ENCODE measurements at regions not wholly inside any gene's neighbourhood (a gene's known extent, or its start where the extent isn't known, plus 50 kb on each side); places are given as distances from the start of the nearest gene placed in this dataset.

- DNase-seq (ENCODE audit: low spot score) = peak; percentile 52
Observed at GRCh38 chr2:147082850-147083522, 761.8 kb upstream of the ACVR2A start.

DNA sequence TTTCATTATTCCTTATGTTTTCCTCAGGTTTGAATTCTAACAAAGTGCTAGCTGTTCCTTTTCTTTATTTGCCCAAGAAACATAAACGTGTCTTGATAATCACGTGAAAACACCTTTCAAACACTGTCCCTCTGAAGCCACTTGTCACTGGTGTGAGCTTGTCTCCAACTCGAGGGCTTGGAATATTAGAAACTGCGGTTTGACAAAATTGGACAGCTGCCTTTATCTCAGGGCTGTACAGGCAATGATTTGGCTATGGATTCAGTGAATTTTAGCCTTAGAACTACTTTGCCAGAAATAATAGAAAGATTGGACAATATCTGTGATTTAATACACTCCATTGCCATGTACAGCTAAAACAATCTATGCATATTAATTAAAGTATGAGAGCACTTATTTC, 763.0 kb upstream of the ACVR2A start:
- DNase-seq (ENCODE audit: low spot score) = no peak

DNA sequence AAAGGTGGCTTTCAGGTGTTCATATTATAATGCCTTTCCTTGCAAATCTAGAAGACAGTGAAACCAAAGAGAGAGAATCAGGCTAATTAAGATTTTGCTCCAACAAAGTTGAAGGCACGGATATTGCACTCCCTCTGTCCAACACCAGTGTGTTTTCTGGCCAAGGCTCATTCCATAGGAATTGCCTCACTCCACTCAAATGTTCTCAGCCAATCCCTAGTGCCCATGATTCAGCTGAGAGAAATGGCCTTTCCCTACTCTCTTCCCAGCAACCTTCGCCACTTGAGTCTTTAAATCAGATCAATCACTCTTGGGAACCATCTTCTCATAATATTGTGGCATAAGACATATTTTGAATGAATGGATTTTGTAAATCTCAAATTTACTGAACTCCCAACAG, 768.2 kb upstream of the ACVR2A start:
- no peak for DNase-seq (ENCODE audit: low spot score)

GRCh38 chr2:147068071-147068470, 776.8 kb upstream of the ACVR2A start:
- no peak for DNase-seq (ENCODE audit: low spot score)

DNA sequence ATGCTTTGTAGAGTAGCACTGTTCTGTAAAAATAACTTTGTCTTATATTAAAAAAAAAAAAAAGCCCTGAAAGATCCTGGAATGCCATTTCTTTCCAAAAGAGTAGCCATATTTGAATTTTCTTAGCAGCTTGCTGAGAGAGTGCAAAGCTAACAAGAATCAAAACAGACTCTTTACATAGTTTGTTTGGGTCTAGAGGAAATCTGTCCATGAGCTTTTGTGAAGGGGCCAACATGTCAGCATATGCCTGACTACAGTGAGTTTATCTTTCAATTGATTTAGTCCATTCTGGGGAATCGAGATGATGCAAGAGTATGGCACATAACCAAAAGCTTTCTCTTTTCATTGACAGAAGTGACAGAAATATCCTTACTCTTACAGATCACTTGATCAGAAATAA, 777.7 kb upstream of the ACVR2A start:
- no peak for DNase-seq (ENCODE audit: low spot score)

DNA sequence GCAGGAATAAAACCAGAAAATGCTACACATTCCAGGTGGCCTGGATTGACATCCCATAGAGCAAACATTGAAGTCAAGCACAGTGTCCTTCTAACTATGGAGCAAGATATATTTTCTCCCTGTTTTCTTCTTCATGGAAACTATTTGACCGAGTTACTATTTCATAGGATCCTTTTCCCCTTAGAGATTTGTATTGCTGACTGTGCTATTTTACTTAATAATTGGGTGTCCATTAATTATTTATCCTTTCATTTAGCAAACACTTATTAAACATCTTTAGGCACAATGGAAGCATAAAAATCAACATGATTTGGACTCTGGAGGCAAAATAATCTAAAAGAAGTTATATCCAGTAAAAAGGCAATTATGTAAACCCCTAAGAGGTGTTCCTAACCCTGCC, 782.8 kb upstream of the ACVR2A start:
- DNase-seq (ENCODE audit: low spot score) = no peak

GRCh38 chr2:147061269-147061668, 783.6 kb upstream of the ACVR2A start:
- no peak for DNase-seq (ENCODE audit: low spot score)

- DNase-seq (ENCODE audit: low spot score) = no peak
Observed at GRCh38 chr2:147057892-147058490, 786.8 kb upstream of the ACVR2A start.

DNA sequence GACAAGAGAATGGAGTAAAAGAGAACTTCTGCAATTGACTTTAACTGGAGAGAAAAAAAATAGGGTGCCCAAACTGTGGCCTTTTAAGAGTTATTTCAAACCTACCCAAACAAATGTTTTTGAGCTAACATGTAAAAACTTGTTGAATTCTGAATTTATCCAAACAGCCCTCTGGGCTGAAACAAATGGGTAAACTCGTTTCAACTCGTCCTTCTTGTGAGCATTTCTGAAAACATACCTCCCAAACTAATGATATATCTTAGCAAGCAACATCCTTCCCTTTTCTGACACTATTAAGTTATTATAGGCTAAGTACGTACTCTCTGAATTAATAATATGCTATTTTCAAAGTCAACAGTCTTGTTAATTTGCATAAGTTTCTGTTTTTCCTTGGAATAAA, 793.0 kb upstream of the ACVR2A start:
- no peak for DNase-seq (ENCODE audit: low spot score)

DNA sequence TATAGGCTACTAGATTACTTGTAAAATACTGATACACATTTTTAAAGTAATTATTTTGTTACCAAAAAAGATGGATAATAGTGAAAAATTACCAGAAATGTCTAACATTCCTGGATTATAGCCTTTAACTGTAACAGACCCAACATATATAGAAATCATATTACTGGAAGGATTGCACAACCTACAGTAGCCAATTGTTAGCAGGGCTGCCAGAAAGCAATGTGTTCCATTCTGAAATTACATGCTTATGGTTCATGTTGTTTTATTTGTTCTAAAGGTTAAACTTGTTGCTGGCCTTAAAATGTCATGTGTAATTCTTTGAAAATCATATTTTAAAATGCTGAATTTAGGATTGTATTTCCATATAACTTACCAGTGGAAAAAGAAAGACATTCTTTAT, 793.6 kb upstream of the ACVR2A start:
- no peak for DNase-seq (ENCODE audit: low spot score)

DNA sequence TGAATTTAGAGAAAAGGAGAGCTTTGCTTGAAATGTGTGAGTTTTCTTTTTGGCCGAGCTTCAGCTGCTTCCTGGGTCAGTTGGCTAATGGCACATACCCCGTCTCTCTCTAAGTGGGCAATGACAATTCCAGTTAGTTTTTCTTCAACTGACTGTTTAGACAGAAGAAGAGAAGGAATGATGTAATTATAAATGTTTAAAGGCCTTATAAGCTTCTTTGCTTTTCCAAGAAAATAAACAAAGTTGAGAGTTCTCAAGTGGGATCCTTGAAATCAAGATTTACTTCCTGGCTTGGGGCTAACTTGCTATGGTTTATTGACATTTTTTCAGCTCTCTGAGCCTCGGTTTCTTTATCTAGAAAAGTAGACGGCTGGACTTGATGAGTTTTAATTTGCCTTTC, 794.9 kb upstream of the ACVR2A start:
- DNase-seq (ENCODE audit: low spot score) = no peak

DNA sequence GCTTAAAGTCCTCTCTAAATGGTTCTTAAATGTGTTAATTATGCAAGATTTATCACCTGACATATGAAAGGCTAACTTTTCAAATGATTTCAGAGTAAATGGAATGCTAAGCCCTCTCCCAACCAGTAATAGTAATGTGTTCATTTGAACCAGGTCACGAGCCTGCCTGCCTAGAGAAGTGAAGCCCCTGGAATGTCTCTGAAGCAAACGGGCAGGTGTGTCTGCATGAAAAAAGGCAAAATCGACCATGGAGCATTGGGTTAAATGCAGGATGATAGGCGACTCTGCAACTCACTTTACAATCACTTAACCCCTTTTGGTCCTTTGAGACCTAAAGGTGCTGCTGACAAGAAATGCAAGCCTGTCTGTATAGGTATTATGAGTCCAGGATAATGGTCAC, 798.4 kb upstream of the ACVR2A start:
- no peak for DNase-seq (ENCODE audit: low spot score)

DNA sequence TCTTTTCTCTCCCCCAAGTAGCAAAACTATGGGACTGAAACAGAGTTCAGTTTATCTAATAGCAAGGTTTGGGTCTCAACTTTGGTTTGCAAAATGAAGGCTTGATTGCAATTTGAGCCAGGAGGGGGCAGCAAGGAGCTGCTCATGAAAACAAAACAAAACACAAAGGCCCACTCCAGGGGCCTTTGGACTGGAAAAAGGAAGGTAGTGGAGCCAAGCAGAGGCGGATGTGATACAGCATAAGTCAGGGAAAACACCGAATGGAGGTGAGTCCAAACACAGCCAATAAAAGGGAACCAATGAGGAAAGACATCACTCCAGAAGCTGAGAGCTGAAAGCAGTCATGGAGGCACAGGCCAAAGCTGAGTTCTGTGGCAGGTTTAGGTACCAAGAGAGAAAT, 799.7 kb upstream of the ACVR2A start:
- DNase-seq (ENCODE audit: low spot score) = peak; percentile 2

DNA sequence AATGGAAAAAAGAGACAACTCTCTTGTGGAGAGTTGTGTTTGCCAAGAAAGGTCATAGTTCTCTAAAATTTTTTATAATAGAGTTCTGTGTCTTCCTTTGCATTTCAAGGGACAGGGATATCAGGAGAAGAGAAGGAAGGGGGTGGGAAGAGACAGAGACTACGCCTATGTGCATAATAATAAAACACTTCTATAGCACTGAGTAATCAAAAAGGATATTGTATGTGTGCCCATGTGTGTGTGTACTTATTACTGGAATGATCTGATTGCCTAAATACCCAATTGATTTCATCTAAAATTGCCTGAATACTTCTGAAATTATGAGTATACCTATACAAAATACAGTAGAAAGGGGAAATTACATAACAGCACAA, 803.7 kb upstream of the ACVR2A start:
- DNase-seq (ENCODE audit: low spot score) = no peak

DNA sequence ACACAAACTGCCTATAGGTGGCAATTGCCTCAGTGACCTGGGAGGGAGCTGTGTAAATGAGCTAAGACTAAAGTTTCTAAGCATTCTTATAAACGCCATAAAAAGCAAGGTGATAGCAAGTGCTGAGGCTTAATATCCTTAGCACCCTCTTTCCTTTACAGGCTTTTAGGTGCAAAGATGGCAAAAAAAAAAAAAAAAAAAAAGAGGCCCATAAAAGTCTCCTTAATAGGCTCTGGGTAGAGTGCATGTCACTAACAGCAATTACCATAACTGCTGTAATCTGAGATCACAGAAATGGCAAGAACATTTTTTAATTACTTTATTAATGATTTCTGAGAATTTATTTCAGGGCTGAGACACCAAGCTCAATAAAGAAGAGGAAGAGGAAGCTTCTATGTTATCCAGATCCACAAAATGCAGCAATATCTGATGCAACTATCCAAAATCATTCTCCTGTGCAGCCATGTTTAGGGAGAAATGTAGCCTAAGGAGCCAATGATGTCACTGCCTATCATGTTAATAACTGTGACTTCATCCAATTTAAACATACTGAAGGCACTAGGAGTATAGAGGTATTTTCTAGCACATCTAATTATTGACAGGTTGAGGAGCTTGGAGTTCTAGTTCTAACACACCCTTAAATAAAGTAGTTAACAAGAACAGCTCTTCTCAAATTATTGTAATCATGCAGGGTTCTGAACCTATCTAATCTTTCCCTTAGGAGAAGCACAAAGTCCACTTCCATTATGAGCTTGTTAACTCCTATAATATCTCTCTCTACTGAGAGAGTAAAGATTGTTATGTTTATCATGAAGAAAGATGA, 804.3 kb upstream of the ACVR2A start:
- DNase-seq (ENCODE audit: low spot score) = no peak

DNA sequence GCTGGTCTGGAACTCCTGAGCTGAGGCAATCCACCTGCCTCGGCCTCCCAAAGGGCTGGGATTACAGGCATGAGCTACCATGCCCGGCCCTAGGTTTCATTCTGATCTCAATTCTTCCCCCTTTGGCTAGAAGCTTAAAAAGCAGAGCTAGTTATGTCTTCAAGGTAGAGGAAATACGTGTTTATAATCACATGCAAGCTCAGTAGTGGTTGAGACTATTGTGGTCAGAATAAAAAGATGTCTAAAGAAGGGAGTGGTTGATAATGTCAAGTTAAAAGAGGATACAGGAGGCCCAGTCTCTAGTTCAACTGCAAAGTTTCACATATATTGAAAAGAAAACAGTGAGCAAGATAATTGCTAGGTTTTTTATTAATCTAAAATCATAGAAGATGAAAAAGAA, 807.8 kb upstream of the ACVR2A start:
- DNase-seq (ENCODE audit: low spot score) = no peak

GRCh38 chr2:147033044-147033443, 811.8 kb upstream of the ACVR2A start:
- DNase-seq (ENCODE audit: low spot score) = no peak

DNA sequence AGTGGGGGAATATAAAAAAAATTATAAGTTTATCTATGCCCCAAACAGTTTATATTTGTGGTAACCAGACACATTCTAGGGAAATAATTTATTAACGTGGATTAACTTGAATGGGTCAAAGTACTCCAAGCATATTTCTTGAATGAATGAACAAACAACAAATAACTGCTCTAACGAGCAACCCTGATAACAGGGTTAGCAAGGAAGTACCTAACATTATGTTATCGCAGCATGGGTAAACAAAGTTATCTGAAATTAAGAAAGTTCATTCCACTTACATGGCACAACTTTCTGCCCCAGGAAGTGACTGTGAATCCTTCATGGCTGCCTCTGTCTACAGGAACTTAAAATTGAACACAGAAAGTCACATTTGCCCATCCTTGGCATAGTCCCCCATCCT, 812.9 kb upstream of the ACVR2A start:
- no peak for DNase-seq (ENCODE audit: low spot score)

- no peak for DNase-seq (ENCODE audit: low spot score)
Observed at GRCh38 chr2:147030966-147031720, 813.7 kb upstream of the ACVR2A start.

GRCh38 chr2:147027436-147027835, 817.4 kb upstream of the ACVR2A start:
- DNase-seq (ENCODE audit: low spot score) = no peak

DNA sequence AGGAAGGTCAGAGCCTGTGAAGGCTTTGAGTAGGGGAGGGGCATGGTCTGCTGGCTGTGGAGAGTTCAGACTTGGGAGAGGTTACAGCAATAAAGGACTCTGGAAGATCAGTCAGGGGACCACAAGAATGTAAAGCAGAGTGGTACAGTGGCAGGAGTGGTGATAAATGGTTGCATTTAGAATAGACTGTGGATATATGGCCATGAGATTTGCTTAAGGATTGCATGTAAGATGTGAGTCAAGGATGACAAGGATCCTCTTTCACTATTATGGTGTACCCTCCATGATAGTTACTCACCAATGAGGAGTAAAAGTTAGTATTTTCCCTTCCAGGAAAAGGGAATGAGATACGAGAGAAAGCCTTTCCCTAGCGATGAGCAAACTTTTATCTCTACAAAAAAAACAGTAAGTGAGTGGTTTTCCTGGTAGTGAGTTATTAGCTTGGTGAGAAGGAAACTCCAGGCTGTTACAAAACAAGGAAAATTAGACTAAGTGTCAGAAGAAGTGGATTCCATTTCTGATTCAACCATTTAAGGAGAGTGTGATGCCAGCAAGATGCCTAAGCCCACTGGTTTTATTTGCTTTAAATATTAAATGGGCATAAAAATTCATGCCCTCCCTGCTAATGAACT, 818.0 kb upstream of the ACVR2A start:
- DNase-seq (ENCODE audit: low spot score) = no peak

All from SK-N-DZ (cell line).